GM23338 (cell line): ENCODE measurements at regions not wholly inside any gene's neighbourhood (a gene's known extent, or its start where the extent isn't known, plus 50 kb on each side); places are given as distances from the start of the nearest gene placed in this dataset.

Experiments
- ATAC-seq: fragments of 200-7000 bp; cut with Tn5 transposase; 3 replicates; pipeline ENCODE4 v1.9.1; 2020
- DNase-seq: peaks from one replicate; pipeline ENCODE4 v3.0.0-alpha.2; 2015; ENCODE audit warnings: low spot score
- H2AFZ ChIP-seq: fragments of 200-600 bp; sonication (generic); 2 replicates; pipeline ENCODE4 v1.8.0; 2016; ENCODE audit warnings: antibody characterized with exemption, mild to moderate bottlenecking, moderate library complexity
- H3F3A ChIP-seq: fragments of 200-600 bp; sonication (generic); replicated peaks from 2 replicates; pipeline ENCODE4 v1.8.0; 2017; ENCODE audit warnings: antibody characterized with exemption, mixed run types, low read depth
- H3K27ac ChIP-seq: fragments of 200-600 bp; sonication (generic); 2 replicates; pipeline ENCODE4 v1.6.1; 2016; ENCODE audit warnings: low read depth
- H3K27me3 ChIP-seq: fragments of 200-600 bp; sonication (generic); 2 replicates; pipeline ENCODE4 v1.8.0; 2016; ENCODE audit warnings: mild to moderate bottlenecking, mixed run types, moderate library complexity; ENCODE audit not compliant: insufficient read depth
- H3K36me3 ChIP-seq: fragments of 200-600 bp; sonication (generic); 2 replicates; pipeline ENCODE4 v1.8.0; 2016; ENCODE audit warnings: mild to moderate bottlenecking; ENCODE audit not compliant: insufficient read depth
- H3K4me1 ChIP-seq: fragments of 200-600 bp; sonication (generic); 2 replicates; pipeline ENCODE4 v1.8.0; 2016; ENCODE audit warnings: mild to moderate bottlenecking, moderate library complexity; ENCODE audit not compliant: insufficient read depth
- H3K4me2 ChIP-seq: fragments of 200-600 bp; sonication (generic); 2 replicates; pipeline ENCODE4 v1.7.1; 2017; ENCODE audit warnings: mixed run types
- H3K4me3 ChIP-seq: fragments of 200-600 bp; sonication (generic); 2 replicates; pipeline ENCODE4 v1.6.1; 2016; ENCODE audit warnings: mixed run types
- H3K79me2 ChIP-seq: fragments of 200-600 bp; sonication (generic); replicated peaks from 2 replicates; pipeline ENCODE4 v1.8.0; 2017; ENCODE audit warnings: mild to moderate bottlenecking; ENCODE audit not compliant: insufficient read depth
- H3K9me2 ChIP-seq: fragments of 200-600 bp; sonication (generic); 2 replicates; pipeline ENCODE4 v1.8.0; 2017; ENCODE audit not compliant: insufficient read depth
- H4K20me1 ChIP-seq: fragments of 200-600 bp; sonication (generic); replicated peaks from 2 replicates; pipeline ENCODE4 v1.8.0; 2017; ENCODE audit warnings: mild to moderate bottlenecking; ENCODE audit not compliant: insufficient read depth
- H3K27ac Mint-ChIP-seq: 2 replicates; pipeline ENCODE4 v1.8.0; 2020; ENCODE audit warnings: inconsistent platforms, mild to moderate bottlenecking, moderate library complexity, mixed read lengths
- H3K27me3 Mint-ChIP-seq: 3 replicates; pipeline ENCODE4 v1.8.0; 2022; ENCODE audit warnings: low read depth, mild to moderate bottlenecking, moderate library complexity, mixed read lengths, inconsistent platforms; ENCODE audit not compliant: insufficient read depth, poor library complexity
- H3K36me3 Mint-ChIP-seq: 3 replicates; pipeline ENCODE4 v1.8.0; 2021; ENCODE audit warnings: low read depth, mild to moderate bottlenecking, inconsistent platforms, moderate library complexity, mixed read lengths
- H3K4me1 Mint-ChIP-seq: 3 replicates; pipeline ENCODE4 v1.8.0; 2020; ENCODE audit warnings: mild to moderate bottlenecking, inconsistent platforms, mixed read lengths
- H3K4me3 Mint-ChIP-seq: 3 replicates; pipeline ENCODE4 v1.8.0; 2021; ENCODE audit warnings: moderate library complexity, mild to moderate bottlenecking, inconsistent platforms, mixed read lengths
- H3K9me3 Mint-ChIP-seq: 3 replicates; pipeline ENCODE4 v1.8.0; 2020; ENCODE audit warnings: moderate library complexity, mild to moderate bottlenecking, inconsistent platforms, mixed read lengths
- ETS1 ChIP-seq: IDR thresholded peaks from 2 replicates; pipeline ENCODE4 v1.6.1; 2016; ENCODE audit warnings: antibody characterized with exemption
- EZH2 ChIP-seq: fragments of 200-600 bp; sonication (generic); IDR thresholded peaks from one replicate; pipeline ENCODE4 v1.8.0; 2017; ENCODE audit warnings: antibody characterized with exemption, mild to moderate bottlenecking, low read depth; ENCODE audit not compliant: unreplicated experiment
- EZH2phosphoT487 ChIP-seq: fragments of 200-600 bp; sonication (generic); IDR thresholded peaks from one replicate; pipeline ENCODE4 v1.8.1; 2018; ENCODE audit warnings: antibody characterized with exemption; ENCODE audit not compliant: unreplicated experiment
- JUNB ChIP-seq: IDR thresholded peaks from one replicate; pipeline ENCODE4 v1.6.1; 2016; ENCODE audit warnings: antibody characterized with exemption; ENCODE audit not compliant: unreplicated experiment
- NANOG ChIP-seq: IDR thresholded peaks from 2 replicates; pipeline ENCODE4 v1.6.1; 2016; ENCODE audit warnings: antibody characterized with exemption, borderline replicate concordance
- POLR2AphosphoS5 ChIP-seq: IDR thresholded peaks from 2 replicates; pipeline ENCODE4 v1.6.1; 2016; ENCODE audit warnings: antibody characterized with exemption, low read depth
- REST ChIP-seq: IDR thresholded peaks from one replicate; pipeline ENCODE4 v1.6.1; 2018; ENCODE audit warnings: antibody characterized with exemption; ENCODE audit not compliant: unreplicated experiment
- STAT1 ChIP-seq: IDR thresholded peaks from one replicate; pipeline ENCODE4 v1.6.1; 2016; ENCODE audit warnings: antibody characterized with exemption; ENCODE audit not compliant: unreplicated experiment
- ZNF114 ChIP-seq: fragments of 250-450 bp; sonication (Bioruptor Pico); IDR thresholded peaks from 2 replicates; pipeline ENCODE4 v1.5.0; 2020; ENCODE audit warnings: mild to moderate bottlenecking, moderate library complexity
- TF ChIP-seq, protein P1 (sequence below): fragments of 250-450 bp; sonication (Bioruptor Pico); IDR thresholded peaks from 2 replicates; pipeline ENCODE4 v1.5.0; 2020; ENCODE audit warnings: mild to moderate bottlenecking, moderate library complexity
- TF ChIP-seq, protein P2 (sequence below), 2 experiments: fragments of 200-600 bp in 1 of 2; sonication (generic) in 1 of 2; conservative IDR thresholded peaks; 2 replicates each; pipeline versions ENCODE4 v1.5.1 to v1.6.1; 2016 to 2017; ENCODE audit warnings: antibody characterized with exemption in 2 of 2, low read depth in 2 of 2, mild to moderate bottlenecking in 2 of 2, moderate library complexity in 1 of 2

DNA sequence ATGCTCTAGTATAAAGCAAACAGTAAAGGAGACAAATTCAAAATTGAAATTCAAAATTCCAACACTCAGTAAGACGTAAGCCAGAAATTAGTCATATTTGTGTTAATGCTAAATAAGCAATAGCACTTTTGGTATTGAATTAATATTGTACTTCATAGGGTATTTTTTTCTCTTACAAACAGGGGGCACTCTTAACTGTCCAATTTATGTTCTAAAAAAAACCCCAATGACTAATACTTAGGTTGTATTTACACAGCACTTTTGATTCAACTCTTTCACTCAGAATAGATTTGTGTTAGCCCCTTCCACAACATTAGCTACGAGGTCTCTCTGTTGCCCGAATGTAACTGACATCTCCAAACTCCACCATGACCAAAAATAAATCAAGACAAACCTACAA lies 284.9 kb upstream of the COBL start:
- Histone ChIP-seq H2AFZ (no peak overlapping the region), H3F3A (no peaks in the 10 kb centered on the region)

More for the DNA sequence above, 284.9 kb upstream of the COBL start:
- Histone ChIP-seq H3K4me1 (no peaks in the 10 kb centered on the region), H3K36me3 (no peaks in the 10 kb centered on the region), H3K4me3 (no peak overlapping the region), H3K4me2 (no peak overlapping the region), H3K9me2 (peaks cover 14% of the 10 kb centered on the region; the same call in 1 of the 2 replicates), H3K27me3 (no peaks in the 10 kb centered on the region), H3K79me2 (no peaks in the 10 kb centered on the region), H3K27ac (no peak overlapping the region), H4K20me1 (no peaks in the 10 kb centered on the region)
- DNase-seq (no peak), ATAC-seq (no peak)
- peaks cover 33% of the 10 kb centered on the region for H3K36me3 Mint-ChIP-seq
- peaks cover 44% of the 10 kb centered on the region for H3K9me3 Mint-ChIP-seq
- H3K4me1 Mint-ChIP-seq, result no peaks in the 10 kb centered on the region
- TF ChIP-seq STAT1, result no peak
- no peak for TF ChIP-seq NANOG
- TF ChIP-seq, protein P1, sequence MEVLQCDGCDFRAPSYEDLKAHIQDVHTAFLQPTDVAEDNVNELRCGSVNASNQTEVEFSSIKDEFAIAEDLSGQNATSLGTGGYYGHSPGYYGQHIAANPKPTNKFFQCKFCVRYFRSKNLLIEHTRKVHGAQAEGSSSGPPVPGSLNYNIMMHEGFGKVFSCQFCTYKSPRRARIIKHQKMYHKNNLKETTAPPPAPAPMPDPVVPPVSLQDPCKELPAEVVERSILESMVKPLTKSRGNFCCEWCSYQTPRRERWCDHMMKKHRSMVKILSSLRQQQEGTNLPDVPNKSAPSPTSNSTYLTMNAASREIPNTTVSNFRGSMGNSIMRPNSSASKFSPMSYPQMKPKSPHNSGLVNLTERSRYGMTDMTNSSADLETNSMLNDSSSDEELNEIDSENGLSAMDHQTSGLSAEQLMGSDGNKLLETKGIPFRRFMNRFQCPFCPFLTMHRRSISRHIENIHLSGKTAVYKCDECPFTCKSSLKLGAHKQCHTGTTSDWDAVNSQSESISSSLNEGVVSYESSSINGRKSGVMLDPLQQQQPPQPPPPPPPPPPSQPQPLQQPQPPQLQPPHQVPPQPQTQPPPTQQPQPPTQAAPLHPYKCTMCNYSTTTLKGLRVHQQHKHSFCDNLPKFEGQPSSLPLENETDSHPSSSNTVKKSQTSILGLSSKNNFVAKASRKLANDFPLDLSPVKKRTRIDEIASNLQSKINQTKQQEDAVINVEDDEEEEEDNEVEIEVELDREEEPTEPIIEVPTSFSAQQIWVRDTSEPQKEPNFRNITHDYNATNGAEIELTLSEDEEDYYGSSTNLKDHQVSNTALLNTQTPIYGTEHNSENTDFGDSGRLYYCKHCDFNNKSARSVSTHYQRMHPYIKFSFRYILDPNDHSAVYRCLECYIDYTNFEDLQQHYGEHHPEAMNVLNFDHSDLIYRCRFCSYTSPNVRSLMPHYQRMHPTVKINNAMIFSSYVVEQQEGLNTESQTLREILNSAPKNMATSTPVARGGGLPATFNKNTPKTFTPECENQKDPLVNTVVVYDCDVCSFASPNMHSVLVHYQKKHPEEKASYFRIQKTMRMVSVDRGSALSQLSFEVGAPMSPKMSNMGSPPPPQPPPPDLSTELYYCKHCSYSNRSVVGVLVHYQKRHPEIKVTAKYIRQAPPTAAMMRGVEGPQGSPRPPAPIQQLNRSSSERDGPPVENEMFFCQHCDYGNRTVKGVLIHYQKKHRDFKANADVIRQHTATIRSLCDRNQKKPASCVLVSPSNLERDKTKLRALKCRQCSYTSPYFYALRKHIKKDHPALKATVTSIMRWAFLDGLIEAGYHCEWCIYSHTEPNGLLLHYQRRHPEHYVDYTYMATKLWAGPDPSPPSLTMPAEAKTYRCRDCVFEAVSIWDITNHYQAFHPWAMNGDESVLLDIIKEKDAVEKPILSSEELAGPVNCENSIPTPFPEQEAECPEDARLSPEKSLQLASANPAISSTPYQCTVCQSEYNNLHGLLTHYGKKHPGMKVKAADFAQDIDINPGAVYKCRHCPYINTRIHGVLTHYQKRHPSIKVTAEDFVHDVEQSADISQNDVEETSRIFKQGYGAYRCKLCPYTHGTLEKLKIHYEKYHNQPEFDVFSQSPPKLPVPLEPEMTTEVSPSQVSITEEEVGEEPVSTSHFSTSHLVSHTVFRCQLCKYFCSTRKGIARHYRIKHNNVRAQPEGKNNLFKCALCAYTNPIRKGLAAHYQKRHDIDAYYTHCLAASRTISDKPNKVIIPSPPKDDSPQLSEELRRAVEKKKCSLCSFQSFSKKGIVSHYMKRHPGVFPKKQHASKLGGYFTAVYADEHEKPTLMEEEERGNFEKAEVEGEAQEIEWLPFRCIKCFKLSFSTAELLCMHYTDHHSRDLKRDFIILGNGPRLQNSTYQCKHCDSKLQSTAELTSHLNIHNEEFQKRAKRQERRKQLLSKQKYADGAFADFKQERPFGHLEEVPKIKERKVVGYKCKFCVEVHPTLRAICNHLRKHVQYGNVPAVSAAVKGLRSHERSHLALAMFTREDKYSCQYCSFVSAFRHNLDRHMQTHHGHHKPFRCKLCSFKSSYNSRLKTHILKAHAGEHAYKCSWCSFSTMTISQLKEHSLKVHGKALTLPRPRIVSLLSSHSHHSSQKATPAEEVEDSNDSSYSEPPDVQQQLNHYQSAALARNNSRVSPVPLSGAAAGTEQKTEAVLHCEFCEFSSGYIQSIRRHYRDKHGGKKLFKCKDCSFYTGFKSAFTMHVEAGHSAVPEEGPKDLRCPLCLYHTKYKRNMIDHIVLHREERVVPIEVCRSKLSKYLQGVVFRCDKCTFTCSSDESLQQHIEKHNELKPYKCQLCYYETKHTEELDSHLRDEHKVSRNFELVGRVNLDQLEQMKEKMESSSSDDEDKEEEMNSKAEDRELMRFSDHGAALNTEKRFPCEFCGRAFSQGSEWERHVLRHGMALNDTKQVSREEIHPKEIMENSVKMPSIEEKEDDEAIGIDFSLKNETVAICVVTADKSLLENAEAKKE (CRISPR knock-in tag), result no peak
- no peak for TF ChIP-seq ETS1
- no peak for TF ChIP-seq REST
- TF ChIP-seq, protein P2, sequence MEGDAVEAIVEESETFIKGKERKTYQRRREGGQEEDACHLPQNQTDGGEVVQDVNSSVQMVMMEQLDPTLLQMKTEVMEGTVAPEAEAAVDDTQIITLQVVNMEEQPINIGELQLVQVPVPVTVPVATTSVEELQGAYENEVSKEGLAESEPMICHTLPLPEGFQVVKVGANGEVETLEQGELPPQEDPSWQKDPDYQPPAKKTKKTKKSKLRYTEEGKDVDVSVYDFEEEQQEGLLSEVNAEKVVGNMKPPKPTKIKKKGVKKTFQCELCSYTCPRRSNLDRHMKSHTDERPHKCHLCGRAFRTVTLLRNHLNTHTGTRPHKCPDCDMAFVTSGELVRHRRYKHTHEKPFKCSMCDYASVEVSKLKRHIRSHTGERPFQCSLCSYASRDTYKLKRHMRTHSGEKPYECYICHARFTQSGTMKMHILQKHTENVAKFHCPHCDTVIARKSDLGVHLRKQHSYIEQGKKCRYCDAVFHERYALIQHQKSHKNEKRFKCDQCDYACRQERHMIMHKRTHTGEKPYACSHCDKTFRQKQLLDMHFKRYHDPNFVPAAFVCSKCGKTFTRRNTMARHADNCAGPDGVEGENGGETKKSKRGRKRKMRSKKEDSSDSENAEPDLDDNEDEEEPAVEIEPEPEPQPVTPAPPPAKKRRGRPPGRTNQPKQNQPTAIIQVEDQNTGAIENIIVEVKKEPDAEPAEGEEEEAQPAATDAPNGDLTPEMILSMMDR (conservative IDR thresholded peaks at IDR 0.05; ENCODE audit: low read depth in 2 of 2), result no peak
- TF ChIP-seq JUNB, result no peak
- no peak for TF ChIP-seq EZH2phosphoT487
- no peak for TF ChIP-seq ZNF114 (CRISPR knock-in tag)
- no peak for TF ChIP-seq POLR2AphosphoS5
- no peak for TF ChIP-seq EZH2
- no peak overlapping the region for H3K27ac Mint-ChIP-seq
- peaks cover 4% of the 10 kb centered on the region for H3K27me3 Mint-ChIP-seq
- H3K4me3 Mint-ChIP-seq, result no peak overlapping the region
